Stimulated activated naive CD8-positive, alpha-beta T cell treated with anti-CD3 and anti-CD28 coated beads, Interleukin-15, Interleukin-2, amounts not matched to agents 100 ng/mL and 50 ng/mL, for 24 hours (primary cell): ENCODE measurements at regions not wholly inside any gene's neighbourhood (a gene's known extent, or its start where the extent isn't known, plus 50 kb on each side); places are given as distances from the start of the nearest gene placed in this dataset.

Experiments
- H3K27ac Mint-ChIP-seq: one replicate; pipeline ENCODE4 v1.8.0; 2021; ENCODE audit warnings: mild to moderate bottlenecking, mixed read lengths
- H3K27me3 Mint-ChIP-seq: one replicate; pipeline ENCODE4 v1.8.0; 2021; ENCODE audit warnings: mixed read lengths
- H3K36me3 Mint-ChIP-seq: one replicate; pipeline ENCODE4 v1.8.0; 2021; ENCODE audit warnings: low read depth, mixed read lengths
- H3K4me1 Mint-ChIP-seq: one replicate; pipeline ENCODE4 v1.8.0; 2021; ENCODE audit warnings: low read depth, mixed read lengths
- H3K4me3 Mint-ChIP-seq: one replicate; pipeline ENCODE4 v1.8.0; 2021; ENCODE audit warnings: mild to moderate bottlenecking, mixed read lengths
- H3K9me3 Mint-ChIP-seq: one replicate; pipeline ENCODE4 v1.8.0; 2021; ENCODE audit warnings: mixed read lengths

GRCh38 chr2:104254017-104254416 is 599.9 kb upstream of the POU3F3 start:
- Mint-ChIP-seq H3K4me3 (no peak overlapping the region), H3K4me1 (no peaks in the 10 kb centered on the region), H3K36me3 (no peaks in the 10 kb centered on the region), H3K27me3 (no peaks in the 10 kb centered on the region), H3K27ac (no peak overlapping the region), H3K9me3 (peaks cover 17% of the 10 kb centered on the region)

DNA sequence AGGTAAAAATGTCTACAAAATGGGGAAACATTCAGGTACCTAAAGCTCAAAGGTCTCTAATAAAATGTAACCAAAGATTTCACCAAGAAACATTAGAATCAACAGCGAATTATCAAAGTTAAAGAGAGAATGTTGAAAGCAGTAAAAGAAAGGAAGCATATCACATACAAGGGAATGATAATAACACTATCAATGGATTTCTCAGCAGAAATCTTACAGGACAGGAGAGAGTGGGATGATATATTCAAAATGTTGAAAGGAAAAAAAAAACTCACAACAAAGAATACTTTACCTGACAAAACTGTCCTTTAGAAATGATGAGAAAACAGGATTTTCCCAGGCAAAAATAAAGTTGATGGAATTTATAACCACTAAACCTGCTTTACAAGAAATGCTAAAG is 591.2 kb upstream of the POU3F3 start:
- H3K4me1 Mint-ChIP-seq = no peaks in the 10 kb centered on the region
- H3K27me3 Mint-ChIP-seq = no peaks in the 10 kb centered on the region
- H3K9me3 Mint-ChIP-seq = peaks cover 42% of the 10 kb centered on the region
- no peak overlapping the region for H3K4me3 Mint-ChIP-seq
- H3K36me3 Mint-ChIP-seq = no peaks in the 10 kb centered on the region
- H3K27ac Mint-ChIP-seq = no peak overlapping the region

DNA sequence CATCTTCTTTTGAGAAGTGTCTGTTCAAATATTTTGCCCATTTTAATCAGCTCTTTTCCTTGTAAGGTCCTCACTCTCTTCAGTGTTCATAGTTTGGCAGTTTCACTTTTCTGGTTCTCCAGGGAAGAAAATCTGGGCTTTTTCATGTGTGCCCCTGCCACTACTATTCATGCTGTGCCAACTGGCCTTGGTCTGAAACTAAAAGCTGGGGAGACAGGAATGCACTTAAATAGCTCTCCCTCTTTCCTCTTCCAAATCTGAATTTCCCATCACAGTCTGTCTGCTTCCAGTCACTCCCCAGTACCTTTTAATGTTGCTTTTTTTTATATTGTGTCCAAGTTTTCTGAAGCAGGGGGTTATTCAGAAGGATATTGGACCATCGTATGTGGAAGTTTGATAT is 574.3 kb upstream of the POU3F3 start:
- peaks cover 4% of the 10 kb centered on the region for H3K9me3 Mint-ChIP-seq
- H3K36me3 Mint-ChIP-seq = no peaks in the 10 kb centered on the region
- H3K27ac Mint-ChIP-seq = no peak overlapping the region
- no peak overlapping the region for H3K4me3 Mint-ChIP-seq
- H3K4me1 Mint-ChIP-seq = no peaks in the 10 kb centered on the region
- no peaks in the 10 kb centered on the region for H3K27me3 Mint-ChIP-seq

DNA sequence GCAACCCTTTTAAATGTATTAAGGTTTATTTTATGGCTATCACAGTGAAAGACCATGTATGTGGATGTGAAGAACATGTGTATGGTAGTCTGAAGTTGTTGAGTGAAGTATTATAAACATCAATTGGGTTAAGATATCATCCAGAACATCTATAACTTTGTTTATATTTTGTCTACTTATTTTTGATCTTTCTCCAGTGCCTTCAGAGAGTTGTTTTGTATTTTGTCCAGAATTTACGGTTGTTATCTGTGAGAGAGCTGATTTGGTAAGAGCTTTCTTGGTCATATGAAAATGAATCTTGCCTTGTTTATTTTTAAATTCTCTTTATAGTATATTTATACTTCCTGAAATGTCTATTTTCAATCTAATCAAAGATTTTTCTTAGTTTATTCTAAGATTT is 573.7 kb upstream of the POU3F3 start:
- Mint-ChIP-seq H3K9me3 (peaks cover 4% of the 10 kb centered on the region), H3K4me1 (no peaks in the 10 kb centered on the region), H3K27me3 (no peaks in the 10 kb centered on the region), H3K27ac (no peak overlapping the region), H3K36me3 (no peaks in the 10 kb centered on the region), H3K4me3 (no peak overlapping the region)

GRCh38 chr2:104286841-104287240 is 567.1 kb upstream of the POU3F3 start:
- Mint-ChIP-seq H3K27ac (no peak overlapping the region), H3K4me1 (no peaks in the 10 kb centered on the region), H3K27me3 (no peaks in the 10 kb centered on the region), H3K4me3 (no peak overlapping the region), H3K9me3 (no peaks in the 10 kb centered on the region), H3K36me3 (no peaks in the 10 kb centered on the region)

DNA sequence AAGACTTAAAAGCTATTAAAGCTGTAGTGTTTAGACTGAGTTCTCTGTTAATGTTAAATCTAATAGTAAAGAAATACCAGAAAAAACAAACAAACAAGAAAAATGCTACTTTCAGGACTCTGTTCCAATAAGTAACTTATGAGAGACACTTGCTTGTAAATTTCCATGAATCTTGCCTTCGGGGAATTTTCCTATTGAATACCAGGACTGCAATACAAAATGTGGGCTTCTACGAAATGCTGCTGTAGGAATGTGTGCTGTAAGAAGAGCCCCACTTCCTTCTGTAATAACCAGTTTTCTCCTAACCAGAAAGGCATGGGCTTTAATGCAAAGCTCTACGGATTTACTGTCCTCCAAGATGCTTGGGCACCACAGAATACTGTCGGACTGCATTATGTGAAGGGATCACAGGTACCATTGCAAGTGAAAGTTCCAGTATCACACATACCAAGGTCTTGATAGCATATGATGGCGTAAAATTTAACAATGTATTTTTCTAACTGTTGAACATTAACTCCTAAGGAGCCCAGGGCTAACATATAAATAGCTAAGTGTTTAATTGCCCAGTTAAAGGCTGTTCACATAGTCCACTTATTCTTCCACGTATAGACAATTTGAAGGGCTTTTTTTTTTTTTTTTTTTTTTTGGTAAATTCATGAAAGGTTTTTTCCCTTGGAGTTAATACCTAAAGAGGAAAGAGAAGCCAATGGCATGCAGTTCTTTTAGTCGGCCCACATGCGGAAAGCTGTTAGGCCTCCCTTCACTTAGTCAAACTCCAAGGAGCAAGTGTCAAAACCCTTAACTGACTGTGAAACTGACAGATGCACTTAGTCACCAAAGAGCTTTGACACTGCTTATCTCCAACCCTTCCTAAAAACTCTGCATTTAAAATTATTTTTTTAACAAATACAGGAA is 564.0 kb upstream of the POU3F3 start:
- no peak overlapping the region for H3K27ac Mint-ChIP-seq
- H3K27me3 Mint-ChIP-seq = no peaks in the 10 kb centered on the region
- H3K4me1 Mint-ChIP-seq = no peaks in the 10 kb centered on the region
- H3K36me3 Mint-ChIP-seq = no peaks in the 10 kb centered on the region
- H3K9me3 Mint-ChIP-seq = peaks cover 14% of the 10 kb centered on the region
- no peak overlapping the region for H3K4me3 Mint-ChIP-seq

DNA sequence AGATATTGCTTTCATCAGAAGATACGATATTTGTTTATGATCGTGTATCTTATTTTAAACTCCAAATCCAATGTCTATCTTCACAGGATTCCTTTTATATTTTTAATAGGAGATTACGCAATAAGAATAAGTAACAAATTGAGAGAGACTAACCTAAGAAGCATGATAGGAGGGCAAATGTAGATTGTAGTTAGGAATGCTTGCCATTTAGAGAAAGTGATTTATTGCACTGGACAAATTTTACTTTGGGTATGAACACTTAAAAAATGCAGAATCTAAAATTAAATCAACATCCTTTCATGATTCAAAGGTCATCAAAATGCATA is 563.4 kb upstream of the POU3F3 start:
- Mint-ChIP-seq H3K9me3 (peaks cover 14% of the 10 kb centered on the region), H3K36me3 (no peaks in the 10 kb centered on the region), H3K27ac (no peak overlapping the region), H3K4me3 (no peak overlapping the region), H3K27me3 (no peaks in the 10 kb centered on the region), H3K4me1 (no peaks in the 10 kb centered on the region)

DNA sequence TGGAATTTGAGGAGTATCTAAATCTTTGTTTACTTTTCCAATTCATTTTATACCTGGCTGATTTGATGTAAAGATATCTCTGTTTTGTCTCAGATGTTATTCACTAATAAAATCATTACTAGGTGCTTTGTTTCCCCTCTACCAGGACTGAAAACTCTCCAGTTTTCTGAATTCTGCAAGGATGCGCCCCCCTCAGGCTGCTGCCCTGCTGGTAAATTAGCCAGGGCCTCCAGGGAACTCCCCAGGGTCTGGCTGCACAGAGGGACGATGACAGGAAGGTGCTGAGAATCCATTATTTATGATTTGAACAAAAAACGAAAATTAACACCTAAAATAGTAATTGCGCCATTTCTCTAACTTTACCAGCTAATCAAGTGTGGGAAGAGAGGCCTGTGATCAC is 541.2 kb upstream of the POU3F3 start:
- no peaks in the 10 kb centered on the region for H3K4me1 Mint-ChIP-seq
- H3K36me3 Mint-ChIP-seq = no peaks in the 10 kb centered on the region
- H3K4me3 Mint-ChIP-seq = no peak overlapping the region
- H3K27me3 Mint-ChIP-seq = peaks cover 3% of the 10 kb centered on the region
- H3K27ac Mint-ChIP-seq = no peak overlapping the region
- peaks cover 12% of the 10 kb centered on the region for H3K9me3 Mint-ChIP-seq

- Mint-ChIP-seq H3K4me1 (no peaks in the 10 kb centered on the region), H3K4me3 (no peak overlapping the region), H3K36me3 (no peaks in the 10 kb centered on the region), H3K27ac (no peak overlapping the region), H3K9me3 (peaks cover 5% of the 10 kb centered on the region), H3K27me3 (peaks cover 18% of the 10 kb centered on the region)
Measured at GRCh38 chr2:104318001-104318665, 535.8 kb upstream of the POU3F3 start.

DNA sequence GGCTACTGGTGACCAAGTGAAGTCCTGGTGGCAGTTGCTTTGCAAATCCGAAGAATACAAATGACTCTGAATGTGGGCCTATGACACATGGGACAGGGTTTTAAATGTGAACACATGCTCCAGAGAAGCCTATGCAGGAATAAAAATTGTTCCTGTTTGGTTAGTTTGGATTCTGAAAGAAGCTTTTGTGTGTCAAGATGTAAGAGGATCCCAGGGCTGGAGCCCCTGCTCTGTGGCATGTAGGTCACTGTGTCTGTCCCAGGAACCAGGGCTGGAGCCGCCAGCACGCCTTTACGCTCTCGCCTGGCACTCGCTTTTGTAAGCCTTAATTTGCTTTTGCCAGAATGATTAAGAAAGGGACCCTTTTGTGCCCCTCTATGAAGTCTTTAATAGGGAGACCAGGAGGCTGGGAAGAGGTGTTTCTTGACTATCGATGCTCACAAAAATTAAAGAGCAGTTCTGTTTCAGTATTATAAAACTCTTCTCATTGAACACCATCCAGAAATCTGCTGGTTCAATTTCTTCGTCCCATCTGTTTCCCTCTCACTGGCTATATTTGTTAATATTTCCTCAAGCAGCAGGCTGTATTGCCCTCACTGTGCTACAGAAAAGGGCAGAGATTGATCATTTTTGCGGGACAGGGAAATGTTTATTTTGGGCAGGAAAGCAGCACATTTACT is 532.7 kb upstream of the POU3F3 start:
- Mint-ChIP-seq H3K9me3 (peaks cover 4% of the 10 kb centered on the region), H3K4me1 (no peaks in the 10 kb centered on the region), H3K27me3 (peaks cover 22% of the 10 kb centered on the region), H3K27ac (no peak overlapping the region), H3K36me3 (no peaks in the 10 kb centered on the region), H3K4me3 (no peak overlapping the region)

- no peaks in the 10 kb centered on the region for H3K36me3 Mint-ChIP-seq
Measured at GRCh38 chr2:104321796-104322349, 532.0 kb upstream of the POU3F3 start.

DNA sequence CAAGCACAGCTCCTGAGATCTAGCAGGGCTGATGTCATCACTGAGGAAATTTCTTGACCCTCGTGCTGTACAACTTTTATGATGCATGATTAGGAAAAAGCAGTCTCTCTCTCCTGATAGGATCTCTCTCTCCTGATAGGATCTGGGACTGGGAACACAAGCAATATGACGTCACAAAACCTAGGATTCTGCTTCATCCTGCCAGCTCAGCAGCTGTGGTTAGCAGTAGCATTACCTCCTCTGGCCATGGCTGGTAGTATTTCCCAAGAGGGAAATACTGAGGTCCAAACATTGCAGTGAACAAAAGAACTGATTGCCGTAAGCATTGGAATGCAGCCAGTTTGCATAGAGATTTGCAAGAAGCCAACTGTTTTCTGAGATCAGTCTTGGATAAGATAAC is 521.2 kb upstream of the POU3F3 start:
- no peaks in the 10 kb centered on the region for H3K36me3 Mint-ChIP-seq
- peaks cover 6% of the 10 kb centered on the region for H3K9me3 Mint-ChIP-seq
- H3K27me3 Mint-ChIP-seq = peaks cover 3% of the 10 kb centered on the region
- H3K27ac Mint-ChIP-seq = no peak overlapping the region
- no peak overlapping the region for H3K4me3 Mint-ChIP-seq
- H3K4me1 Mint-ChIP-seq = no peaks in the 10 kb centered on the region

More at GRCh38 chr2:104321796-104322349, 532.0 kb upstream of the POU3F3 start:
- H3K27ac Mint-ChIP-seq = no peak overlapping the region
- H3K27me3 Mint-ChIP-seq = peaks cover 22% of the 10 kb centered on the region
- H3K9me3 Mint-ChIP-seq = peaks cover 4% of the 10 kb centered on the region
- H3K4me3 Mint-ChIP-seq = no peak overlapping the region
- no peaks in the 10 kb centered on the region for H3K4me1 Mint-ChIP-seq

DNA sequence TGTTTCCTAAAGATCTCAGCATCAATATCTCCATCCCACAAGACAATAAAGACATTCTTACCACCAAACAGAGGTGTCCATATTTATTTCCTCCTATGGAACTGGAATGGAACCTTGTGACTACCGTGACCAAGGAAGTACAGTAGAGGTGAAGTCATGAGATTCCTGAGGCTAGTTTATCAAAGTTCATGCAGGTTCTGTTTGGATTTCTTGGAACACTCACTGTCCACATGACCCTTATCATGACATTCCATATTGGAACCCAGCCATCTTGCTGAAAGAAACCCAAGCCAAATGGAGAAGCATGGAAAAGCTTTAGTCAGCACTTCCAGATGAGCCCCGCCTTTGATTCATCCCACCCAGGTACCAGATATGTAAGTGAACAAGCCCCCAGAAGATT is 516.0 kb upstream of the POU3F3 start:
- H3K9me3 Mint-ChIP-seq = peaks cover 6% of the 10 kb centered on the region

DNA sequence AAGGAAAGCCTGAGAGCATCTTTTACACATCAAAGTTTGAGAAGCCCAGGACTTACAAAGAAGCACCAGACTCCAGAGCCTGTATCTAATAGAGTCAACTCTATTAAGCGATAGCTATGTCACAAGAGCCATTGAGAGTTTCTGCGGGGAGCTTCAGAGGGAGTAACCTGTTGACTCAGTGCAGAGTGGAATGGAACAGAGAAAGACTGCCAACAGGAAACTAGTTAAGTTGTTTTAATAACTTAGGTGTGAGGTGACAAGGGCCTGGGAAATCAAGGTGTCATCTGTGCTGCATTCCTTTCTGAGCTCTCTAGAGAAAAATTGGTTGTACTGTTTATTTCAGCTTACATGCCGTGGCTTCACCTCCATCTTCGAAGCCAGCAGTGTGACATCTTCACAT is 513.8 kb upstream of the POU3F3 start:
- peaks cover 6% of the 10 kb centered on the region for H3K9me3 Mint-ChIP-seq
- H3K27me3 Mint-ChIP-seq = no peaks in the 10 kb centered on the region
- no peak overlapping the region for H3K27ac Mint-ChIP-seq
- H3K4me1 Mint-ChIP-seq = no peaks in the 10 kb centered on the region
- H3K4me3 Mint-ChIP-seq = no peak overlapping the region
- H3K36me3 Mint-ChIP-seq = no peaks in the 10 kb centered on the region

More for the DNA sequence above, 516.0 kb upstream of the POU3F3 start:
- Mint-ChIP-seq H3K36me3 (no peaks in the 10 kb centered on the region), H3K4me1 (no peaks in the 10 kb centered on the region), H3K4me3 (no peak overlapping the region), H3K27me3 (peaks cover 3% of the 10 kb centered on the region), H3K27ac (no peak overlapping the region)
